H9 (cell line): ENCODE measurements at regions not wholly inside any gene's neighbourhood (a gene's known extent, or its start where the extent isn't known, plus 50 kb on each side); places are given as distances from the start of the nearest gene placed in this dataset.

Experiments used
- DNase-seq: peaks from one replicate; pipeline ENCODE4 v3.0.0-alpha.2; 2017
- H2AFZ ChIP-seq: one replicate; pipeline ENCODE4 v1.6.1; 2013; ENCODE audit warnings: mild to moderate bottlenecking, low read length, control low read depth, moderate library complexity
- H2AK5ac ChIP-seq: 2 replicates; pipeline ENCODE4 v1.6.1; 2013; ENCODE audit warnings: low read length, control low read depth, mixed read lengths; ENCODE audit not compliant: insufficient read length
- H2BK120ac ChIP-seq: one replicate; pipeline ENCODE4 v1.6.1; 2013; ENCODE audit warnings: low read depth, mild to moderate bottlenecking, low read length, control low read depth, inconsistent platforms; ENCODE audit not compliant: poor library complexity, severe bottlenecking
- H2BK12ac ChIP-seq: 2 replicates; pipeline ENCODE4 v1.6.1; 2013; ENCODE audit warnings: low read length, control low read depth, mixed read lengths, low read depth; ENCODE audit not compliant: insufficient read length
- H2BK15ac ChIP-seq: 2 replicates; pipeline ENCODE4 v1.6.1; 2013; ENCODE audit warnings: low read depth, low read length, control low read depth
- H2BK20ac ChIP-seq: one replicate; pipeline ENCODE4 v1.6.1; 2013; ENCODE audit warnings: low read depth, mild to moderate bottlenecking, low read length, control low read depth, inconsistent platforms; ENCODE audit not compliant: poor library complexity, severe bottlenecking
- H2BK5ac ChIP-seq: 2 replicates; pipeline ENCODE4 v1.6.1; 2013; ENCODE audit warnings: low read length, control low read depth, mixed read lengths; ENCODE audit not compliant: insufficient read length
- H3K14ac ChIP-seq: 2 replicates; pipeline ENCODE4 v1.6.1; 2013; ENCODE audit warnings: low read length, control low read depth; ENCODE audit not compliant: insufficient read depth
- H3K18ac ChIP-seq: 2 replicates; pipeline ENCODE4 v1.6.1; 2013; ENCODE audit warnings: low read depth, mild to moderate bottlenecking, mixed read lengths, low read length, control low read depth; ENCODE audit not compliant: insufficient read length
- H3K23ac ChIP-seq: 2 replicates; pipeline ENCODE4 v1.6.1; 2013; ENCODE audit warnings: low read length, control low read depth, mixed read lengths, low read depth; ENCODE audit not compliant: insufficient read length
- H3K23me2 ChIP-seq: 2 replicates; pipeline ENCODE4 v1.6.1; 2013; ENCODE audit warnings: low read depth, mild to moderate bottlenecking, mixed read lengths, low read length, control low read depth; ENCODE audit not compliant: insufficient read length, poor library complexity, severe bottlenecking
- H3K27ac ChIP-seq: 2 replicates; pipeline ENCODE4 v1.5.1; 2013; ENCODE audit warnings: low read length, control low read depth, mixed read lengths, low read depth; ENCODE audit not compliant: insufficient read length
- H3K27me3 ChIP-seq: 2 replicates; pipeline ENCODE4 v1.6.1; 2013; ENCODE audit warnings: low read length, control low read depth, inconsistent platforms; ENCODE audit not compliant: insufficient read depth
- H3K4ac ChIP-seq: 2 replicates; pipeline ENCODE4 v1.6.1; 2013; ENCODE audit warnings: low read depth, mild to moderate bottlenecking, control low read depth, inconsistent platforms, low read length, moderate library complexity
- H3K4me1 ChIP-seq: 2 replicates; pipeline ENCODE4 v1.6.1; 2013; ENCODE audit warnings: low read length, control low read depth, inconsistent platforms; ENCODE audit not compliant: insufficient read depth
- H3K4me2 ChIP-seq: 2 replicates; pipeline ENCODE4 v1.6.1; 2013; ENCODE audit warnings: low read length, control low read depth, mixed read lengths; ENCODE audit not compliant: insufficient read length, insufficient read depth
- H3K56ac ChIP-seq: 2 replicates; pipeline ENCODE4 v1.6.1; 2013; ENCODE audit warnings: low read depth, mild to moderate bottlenecking, mixed read lengths, low read length, control low read depth; ENCODE audit not compliant: insufficient read length
- H3K79me1 ChIP-seq: 2 replicates; pipeline ENCODE4 v1.6.1; 2013; ENCODE audit warnings: low read depth, mild to moderate bottlenecking, moderate library complexity, low read length, control low read depth, inconsistent platforms; ENCODE audit not compliant: insufficient read depth, poor library complexity, severe bottlenecking
- H3K79me2 ChIP-seq: 2 replicates; pipeline ENCODE4 v1.6.1; 2013; ENCODE audit warnings: low read length, control low read depth, inconsistent platforms; ENCODE audit not compliant: insufficient read depth
- H3K9ac ChIP-seq: 2 replicates; pipeline ENCODE4 v1.6.1; 2013; ENCODE audit warnings: low read length, control low read depth, mixed read lengths; ENCODE audit not compliant: insufficient read length; ENCODE audit errors: extremely low read depth
- H3K9me3 ChIP-seq: one replicate; pipeline ENCODE4 v1.6.1; 2013; ENCODE audit warnings: low read depth, low read length, inconsistent platforms; ENCODE audit not compliant: control insufficient read depth
- H3T11ph ChIP-seq: one replicate; pipeline ENCODE4 v1.6.1; 2013; ENCODE audit warnings: mild to moderate bottlenecking, low read length, control low read depth, inconsistent platforms
- H4K20me1 ChIP-seq: one replicate; pipeline ENCODE4 v1.6.1; 2013; ENCODE audit not compliant: control insufficient read depth, insufficient read length, insufficient read depth
- H4K5ac ChIP-seq: 2 replicates; pipeline ENCODE4 v1.6.1; 2013; ENCODE audit warnings: low read depth, mild to moderate bottlenecking, mixed read lengths, low read length, control low read depth; ENCODE audit not compliant: insufficient read length
- H4K8ac ChIP-seq: replicated peaks from 2 replicates; pipeline ENCODE4 v1.6.1; 2013; ENCODE audit warnings: low read length, control low read depth, mixed read lengths, low read depth; ENCODE audit not compliant: insufficient read length
- H4K91ac ChIP-seq: 2 replicates; pipeline ENCODE4 v1.6.1; 2013; ENCODE audit warnings: low read depth, mild to moderate bottlenecking, moderate library complexity, mixed read lengths, low read length, control low read depth; ENCODE audit not compliant: insufficient read length
- H3K27ac Mint-ChIP-seq, 3 experiments: 2 replicates in 2 of 3; 3 replicates in 1 of 3; pipeline ENCODE4 v1.8.0; 2020 to 2021; ENCODE audit warnings: mixed read lengths in 3 of 3, mild to moderate bottlenecking in 1 of 3, moderate library complexity in 1 of 3
- H3K27me3 Mint-ChIP-seq: 2 replicates; pipeline ENCODE4 v1.8.0; 2021; ENCODE audit warnings: low read depth, mild to moderate bottlenecking, moderate library complexity, mixed read lengths
- H3K36me3 Mint-ChIP-seq, 3 experiments: 2 replicates in 2 of 3; 3 replicates in 1 of 3; pipeline ENCODE4 v1.8.0; 2020 to 2021; ENCODE audit warnings: low read depth in 3 of 3, mixed read lengths in 3 of 3; ENCODE audit not compliant: insufficient read depth in 1 of 3
- H3K4me1 Mint-ChIP-seq, 2 experiments: 2 replicates each; pipeline ENCODE4 v1.8.0; 2020; ENCODE audit warnings: mixed read lengths in 2 of 2
- H3K4me3 Mint-ChIP-seq, 2 experiments: 2 replicates in 1 of 2; 3 replicates in 1 of 2; pipeline ENCODE4 v1.8.0; 2020 to 2021; ENCODE audit warnings: mild to moderate bottlenecking in 2 of 2, mixed read lengths in 2 of 2, moderate library complexity in 1 of 2
- H3K9me3 Mint-ChIP-seq, 2 experiments: 2 replicates in 1 of 2; 3 replicates in 1 of 2; pipeline ENCODE4 v1.8.0; 2020; ENCODE audit warnings: mild to moderate bottlenecking in 2 of 2, mixed read lengths in 2 of 2, moderate library complexity in 1 of 2
- CTCF ChIP-seq: fragments of 200-600 bp; sonication (generic); conservative IDR thresholded peaks from 3 replicates; pipeline ENCODE4 v1.8.0; 2021; ENCODE audit warnings: antibody characterized with exemption, mild to moderate bottlenecking
- WGBS: extraction: QIAGEN DNeasy Blood & Tissue Kit; methylation state at CpG from one replicate; pipeline ENCODE4 v1.1.7; 2013; ENCODE audit warnings: missing lambda C conversion rate, low lambda C conversion rate, mixed read lengths; ENCODE audit not compliant: insufficient read length; ENCODE audit errors: extremely low coverage; 5-methylcytosine and 5-hydroxymethylcytosine counted together

- whole genome bisulfite sequencing: no CpG with 5 or more reads among the region's 6 CpGs
Observed at GRCh38 chr14:22475381-22475780, 113.6 kb downstream of the DAD1 start.

More at GRCh38 chr14:22475381-22475780, 113.6 kb downstream of the DAD1 start:
- no peak for TF ChIP-seq CTCF
- Histone ChIP-seq H2BK15ac (no peak overlapping the region), H3K56ac (no peak overlapping the region), H3K79me1 (no peaks in the 10 kb centered on the region), H2BK5ac (no peak overlapping the region), H3T11ph (no peak overlapping the region), H3K27ac (no peak overlapping the region), H3K4me1 (peaks cover 6% of the 10 kb centered on the region), H3K4ac (no peak overlapping the region), H3K9ac (no peak overlapping the region), H4K91ac (no peak overlapping the region), H4K5ac (no peak overlapping the region), H3K27me3 (no peaks in the 10 kb centered on the region), H4K8ac (no peak overlapping the region), H2AK5ac (no peak overlapping the region), H3K4me2 (no peak overlapping the region), H2BK20ac (no peak overlapping the region), H2BK120ac (no peak overlapping the region), H3K18ac (no peak overlapping the region), H3K79me2 (no peaks in the 10 kb centered on the region), H4K20me1 (no peaks in the 10 kb centered on the region), H3K23ac (no peak overlapping the region), H2BK12ac (no peak overlapping the region), H3K9me3 (no peaks in the 10 kb centered on the region), H2AFZ (no peak overlapping the region), H3K14ac (no peak overlapping the region), H3K23me2 (no peaks in the 10 kb centered on the region)
- no peaks in the 10 kb centered on the region; the same call in 1 of the 2 replicates for H3K27me3 Mint-ChIP-seq
- H3K4me3 Mint-ChIP-seq: no peak overlapping the region
- no peak for DNase-seq
- H3K4me1 Mint-ChIP-seq: peaks cover 34 to 36% of the 10 kb centered on the region in 2 experiments
- no peak overlapping the region for H3K27ac Mint-ChIP-seq
- no peaks in the 10 kb centered on the region for H3K36me3 Mint-ChIP-seq
- no peaks in the 10 kb centered on the region; a peak in 1 of 5 replicates for H3K9me3 Mint-ChIP-seq
